IPS DF 4.7 (cell line): ENCODE measurements at regions not wholly inside any gene's neighbourhood (a gene's known extent, or its start where the extent isn't known, plus 50 kb on each side); places are given as distances from the start of the nearest gene placed in this dataset.
"Not testable (repeated sequence)": the region's sequence is repeated elsewhere in the genome, so short reads cannot be mapped to it uniquely, and the experiment has no call there.

ENCODE experiments used
- DNase-seq: peaks from one replicate; pipeline ENCODE4 v3.0.0-alpha.2; 2013; ENCODE audit warnings: low spot score; ENCODE audit errors: extremely low read depth

- no peak for DNase-seq
Measured at GRCh38 chr1:79741720-79742421, 735.3 kb upstream of the ADGRL4 start.

- no peak for DNase-seq
Measured at GRCh38 chr1:79738101-79738500, 731.6 kb upstream of the ADGRL4 start.

DNA sequence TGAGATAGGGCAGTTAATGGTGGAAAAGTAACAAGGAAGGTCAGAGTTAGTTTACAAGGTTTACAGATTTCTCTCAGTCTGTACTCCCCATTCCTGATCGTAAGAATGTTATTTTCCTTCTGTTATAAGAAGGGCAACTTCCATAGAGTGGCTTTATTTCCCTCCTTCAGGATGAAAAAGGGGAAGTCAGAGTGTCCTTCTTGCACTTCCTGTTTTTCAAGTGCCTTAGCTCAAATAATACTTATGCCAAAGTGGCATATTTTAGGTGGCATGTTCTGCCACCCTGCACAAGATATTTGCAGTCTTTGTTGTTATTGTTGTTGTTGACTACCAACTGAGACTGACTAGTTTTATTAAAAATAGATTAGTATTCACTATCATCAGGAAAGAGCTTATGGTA, 730.7 kb upstream of the ADGRL4 start:
- DNase-seq = no peak

DNA sequence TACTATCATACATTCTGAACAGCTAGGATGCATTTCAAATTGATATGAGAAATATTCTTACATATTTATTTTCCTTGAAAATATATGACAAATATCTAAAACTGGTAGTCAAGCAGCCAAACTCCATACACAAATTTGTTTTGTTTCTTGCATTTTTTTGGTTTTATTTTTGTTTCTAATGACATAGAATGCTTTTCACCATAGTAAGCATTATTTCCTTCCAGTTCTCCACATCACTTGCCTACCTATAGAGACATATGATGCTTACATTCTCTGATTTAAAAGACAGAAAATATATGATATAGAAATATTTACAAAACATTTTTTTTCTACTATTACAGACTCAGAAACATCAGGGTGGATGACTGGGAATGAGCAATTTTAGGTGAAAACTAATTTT, 726.4 kb upstream of the ADGRL4 start:
- no peak for DNase-seq

DNA sequence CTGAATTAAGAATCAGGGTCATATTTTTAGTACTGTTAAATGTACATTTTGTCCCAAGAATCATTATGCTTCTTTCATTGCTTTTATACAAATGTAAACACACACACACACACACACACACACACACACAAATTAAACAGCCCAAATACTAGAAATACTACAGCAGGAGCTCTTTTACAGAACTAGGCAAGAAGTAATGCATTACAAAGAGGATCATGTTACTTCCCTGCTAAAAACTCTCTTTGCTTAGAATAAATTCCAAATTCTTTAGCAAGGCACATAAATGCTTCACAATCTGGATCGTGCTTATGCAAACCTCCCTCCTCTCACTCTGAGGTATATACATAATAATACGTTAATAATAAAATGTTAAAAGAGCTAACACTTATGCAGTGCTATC, 720.4 kb upstream of the ADGRL4 start:
- DNase-seq = no peak

- DNase-seq = no peak
Measured at GRCh38 chr1:79726321-79726720, 719.8 kb upstream of the ADGRL4 start.

DNA sequence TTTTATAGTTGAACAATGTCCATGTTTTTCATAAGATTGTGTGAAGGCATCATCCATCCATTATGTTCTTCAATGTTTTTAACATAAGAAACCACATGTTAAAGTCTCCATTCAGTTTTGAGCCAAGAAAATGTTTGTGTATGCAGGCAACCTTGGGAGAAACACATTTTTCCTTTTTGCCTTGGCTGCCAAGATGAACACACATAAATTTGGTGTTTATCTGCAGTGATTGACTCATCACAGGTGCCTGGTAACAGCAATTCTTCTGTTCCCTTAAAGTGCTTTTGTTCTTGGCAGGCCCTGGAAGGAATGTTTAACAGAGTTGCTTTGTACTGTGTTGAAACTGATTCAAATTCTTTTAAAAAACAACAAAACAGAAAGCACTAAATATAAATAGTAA, 709.9 kb upstream of the ADGRL4 start:
- no peak for DNase-seq

- DNase-seq = no peak
Measured at GRCh38 chr1:79714664-79715063, 708.1 kb upstream of the ADGRL4 start.

DNA sequence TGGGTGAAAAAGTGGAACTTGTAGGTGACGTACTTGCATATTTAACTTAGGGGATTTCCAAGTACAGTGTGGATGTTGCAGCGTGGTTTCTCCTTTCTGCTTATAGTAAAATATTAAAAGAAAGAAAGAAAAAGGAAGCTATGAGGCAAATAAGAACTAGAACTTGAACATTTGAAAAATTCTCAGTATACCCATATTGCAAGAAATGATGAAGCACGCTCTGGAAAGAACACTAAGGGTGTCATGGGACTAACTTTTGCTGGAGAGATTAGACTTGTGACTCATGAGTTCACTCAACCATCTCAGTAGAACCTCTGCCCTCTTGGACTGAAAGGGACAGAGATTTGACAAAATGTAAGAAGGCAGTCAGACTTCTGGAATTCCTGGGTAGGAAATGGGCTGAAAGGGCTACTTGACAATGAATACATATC, 704.5 kb upstream of the ADGRL4 start:
- DNase-seq = no peak

- no peak for DNase-seq
Measured at GRCh38 chr1:79708646-79709265, 702.2 kb upstream of the ADGRL4 start.

DNA sequence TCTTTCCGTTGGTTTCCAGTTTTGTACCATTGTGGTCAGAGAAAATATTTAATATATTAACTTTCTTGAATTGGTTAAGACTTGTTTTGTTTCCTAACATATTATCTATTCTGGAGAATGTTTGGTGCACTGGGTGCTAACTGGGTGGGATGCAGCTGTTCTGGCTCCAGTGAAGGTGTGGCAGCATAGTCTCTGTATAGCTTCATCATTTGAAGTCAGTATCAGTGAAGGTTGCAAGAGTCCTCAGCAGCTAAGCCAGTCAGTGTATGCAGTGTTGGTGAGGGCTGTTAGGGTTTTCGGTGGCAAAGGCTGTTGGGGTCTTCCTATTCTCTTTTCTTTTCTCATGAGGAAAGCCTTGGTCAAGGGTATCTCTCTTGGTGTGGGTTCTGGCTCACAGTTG, 698.7 kb upstream of the ADGRL4 start:
- no peak for DNase-seq

DNA sequence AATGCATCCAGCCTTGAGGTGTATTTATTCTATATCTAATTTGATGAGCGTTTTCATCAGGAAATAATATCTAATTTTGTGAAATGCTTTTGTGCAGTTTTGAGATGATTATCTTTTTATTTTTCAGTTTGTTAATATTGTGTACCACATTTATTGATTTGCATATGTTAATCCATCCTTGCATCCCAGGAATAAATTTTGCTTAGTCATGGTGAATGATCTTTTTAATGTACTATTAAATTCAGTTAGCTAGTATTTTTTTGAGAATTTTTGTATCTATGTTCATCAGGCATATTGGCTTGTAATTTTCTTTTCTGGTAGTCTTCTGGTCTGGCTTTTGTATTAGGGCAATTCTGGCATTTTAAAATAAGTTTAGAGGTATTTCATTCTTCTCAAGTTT, 697.5 kb upstream of the ADGRL4 start:
- no peak for DNase-seq

DNA sequence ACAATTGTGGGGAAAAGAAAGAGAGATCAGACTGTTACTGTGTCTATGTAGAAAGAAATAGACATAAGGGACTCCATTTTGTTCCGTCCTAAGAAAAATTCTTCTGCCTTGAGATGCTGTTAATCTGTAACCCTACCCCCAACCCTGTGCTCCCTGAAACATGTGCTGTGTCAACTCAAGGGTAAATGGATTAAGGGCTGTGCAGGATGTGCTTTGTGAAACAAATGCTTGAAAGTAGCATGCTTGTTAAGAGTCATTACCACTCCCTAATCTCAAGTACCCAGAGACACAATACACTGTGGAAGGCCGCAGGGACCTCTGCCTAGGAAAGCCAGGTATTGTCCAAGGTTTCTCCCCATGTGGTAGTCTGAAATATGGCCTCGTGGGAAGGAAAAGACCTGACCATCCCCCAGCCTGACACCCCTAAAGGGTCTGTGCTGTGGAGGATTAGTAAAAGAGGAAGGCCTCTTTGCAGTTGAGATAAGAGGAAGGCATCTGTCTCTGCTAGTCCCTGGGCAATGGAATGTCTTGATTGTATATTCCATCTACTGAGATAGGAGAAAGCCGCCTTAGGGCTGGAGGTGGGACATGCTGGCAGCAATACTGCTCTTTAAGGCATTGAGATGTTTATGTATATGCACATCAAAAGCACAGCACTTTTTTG, 695.9 kb upstream of the ADGRL4 start:
- DNase-seq = not testable (repeated sequence)

DNA sequence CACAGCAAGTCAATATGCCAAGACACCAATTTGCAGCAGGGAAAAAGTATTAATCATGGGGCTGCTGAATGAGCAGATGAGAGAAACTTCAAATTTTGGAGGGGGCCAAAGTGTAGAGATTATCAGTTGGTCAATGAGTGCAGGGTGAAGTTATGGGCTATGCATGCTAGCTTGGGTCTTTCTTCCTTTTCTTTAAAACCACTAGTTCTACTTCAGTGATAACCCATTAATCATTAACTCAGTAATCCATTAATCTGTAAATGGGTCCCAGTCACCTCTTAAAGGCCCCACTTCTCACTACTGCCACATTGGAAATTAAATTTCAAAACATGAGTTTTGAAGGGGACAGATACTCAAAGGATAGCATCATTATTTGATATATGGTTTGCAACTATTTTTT, 688.6 kb upstream of the ADGRL4 start:
- no peak for DNase-seq

DNA sequence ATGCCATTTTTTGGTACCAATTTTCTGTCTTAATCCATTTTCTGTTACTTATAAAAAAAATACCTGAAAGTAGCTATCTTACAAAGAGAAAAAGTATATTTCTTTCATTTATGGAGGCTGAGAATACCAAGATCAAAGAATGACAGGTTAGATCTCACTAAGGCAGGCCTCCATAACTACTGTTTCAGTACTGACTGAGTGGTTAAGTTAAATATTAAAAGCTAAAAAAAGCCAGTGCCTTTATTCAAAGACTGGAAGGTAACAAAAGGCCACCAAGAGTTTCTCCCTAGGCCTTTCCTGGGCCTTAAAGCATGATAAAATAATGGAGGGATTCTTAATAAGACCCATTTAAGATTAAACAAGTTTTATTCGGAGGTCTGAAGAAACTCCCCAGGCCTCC, 687.7 kb upstream of the ADGRL4 start:
- no peak for DNase-seq

GRCh38 chr1:79693441-79694114, 687.0 kb upstream of the ADGRL4 start:
- no peak for DNase-seq

DNA sequence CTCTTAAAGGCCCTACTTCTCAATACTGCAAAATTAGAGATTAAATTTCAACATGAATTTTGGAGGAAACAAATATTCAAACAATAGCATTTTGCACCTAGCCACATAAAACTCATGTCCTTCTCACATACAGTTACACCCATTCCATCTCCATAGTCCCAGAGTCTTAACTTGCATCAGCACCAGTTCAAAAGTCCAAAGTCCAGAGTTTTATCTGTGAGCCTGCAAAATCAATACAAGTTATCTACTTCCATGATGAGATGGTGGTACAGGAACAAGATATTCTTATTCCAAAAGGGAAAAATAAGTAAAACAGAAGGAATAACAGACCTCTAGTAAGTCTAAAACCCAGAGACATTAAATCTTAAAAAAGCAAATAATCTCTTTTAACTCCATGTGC, 686.0 kb upstream of the ADGRL4 start:
- DNase-seq = no peak

GRCh38 chr1:79688932-79689331, 682.4 kb upstream of the ADGRL4 start:
- no peak for DNase-seq

GRCh38 chr1:79683420-79683819, 676.9 kb upstream of the ADGRL4 start:
- no peak for DNase-seq

DNA sequence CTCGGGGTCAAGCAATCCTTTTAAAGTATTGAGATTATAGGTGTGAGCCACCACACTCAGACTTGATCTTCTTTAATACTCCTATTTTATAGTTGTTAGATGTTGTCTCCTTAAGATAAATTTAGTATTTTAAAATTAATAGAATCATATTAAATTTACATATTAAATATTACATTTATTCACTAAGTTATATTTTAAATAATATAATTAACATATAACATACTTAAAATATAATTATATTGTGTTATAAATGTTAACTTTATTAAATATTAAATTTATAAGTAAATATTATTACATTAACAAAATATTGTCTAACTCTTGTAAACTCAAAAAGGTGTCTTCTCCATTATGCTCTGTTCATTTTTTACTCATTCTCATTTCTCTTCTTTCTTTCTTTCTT, 675.9 kb upstream of the ADGRL4 start:
- no peak for DNase-seq

GRCh38 chr1:79681382-79681781, 674.9 kb upstream of the ADGRL4 start:
- DNase-seq = no peak

DNA sequence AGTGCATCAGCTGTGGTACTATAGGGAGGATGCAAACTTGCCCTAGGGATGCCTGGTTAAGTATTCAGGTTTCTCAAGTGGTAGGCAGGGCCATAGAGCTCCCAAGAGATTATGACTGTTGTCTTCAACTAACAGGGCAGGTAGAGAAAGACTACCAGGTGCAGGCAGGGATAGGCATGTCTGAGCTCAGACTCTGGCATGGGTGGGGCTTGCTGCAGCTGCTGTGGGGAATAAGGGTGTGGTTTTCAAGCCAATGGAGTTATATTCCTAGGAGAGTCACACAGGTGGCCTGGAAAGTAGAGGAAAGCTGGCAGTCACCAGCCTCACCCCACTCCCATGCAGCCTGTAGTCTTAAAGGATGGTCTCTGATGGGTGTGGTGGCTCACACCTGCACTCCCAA, 673.4 kb upstream of the ADGRL4 start:
- DNase-seq = no peak
